ENCODE measurements at regions not wholly inside any gene's neighbourhood (a gene's known extent, or its start where the extent isn't known, plus 50 kb on each side); places are given as distances from the start of the nearest gene placed in this dataset.

- DNase-seq (ENCODE audit: low read depth in 4 of 4, low spot score in 1 of 4) = no peak
Observed at GRCh38 chr18:8942909-8943545, 159.5 kb upstream of the NDUFV2 start.

DNA sequence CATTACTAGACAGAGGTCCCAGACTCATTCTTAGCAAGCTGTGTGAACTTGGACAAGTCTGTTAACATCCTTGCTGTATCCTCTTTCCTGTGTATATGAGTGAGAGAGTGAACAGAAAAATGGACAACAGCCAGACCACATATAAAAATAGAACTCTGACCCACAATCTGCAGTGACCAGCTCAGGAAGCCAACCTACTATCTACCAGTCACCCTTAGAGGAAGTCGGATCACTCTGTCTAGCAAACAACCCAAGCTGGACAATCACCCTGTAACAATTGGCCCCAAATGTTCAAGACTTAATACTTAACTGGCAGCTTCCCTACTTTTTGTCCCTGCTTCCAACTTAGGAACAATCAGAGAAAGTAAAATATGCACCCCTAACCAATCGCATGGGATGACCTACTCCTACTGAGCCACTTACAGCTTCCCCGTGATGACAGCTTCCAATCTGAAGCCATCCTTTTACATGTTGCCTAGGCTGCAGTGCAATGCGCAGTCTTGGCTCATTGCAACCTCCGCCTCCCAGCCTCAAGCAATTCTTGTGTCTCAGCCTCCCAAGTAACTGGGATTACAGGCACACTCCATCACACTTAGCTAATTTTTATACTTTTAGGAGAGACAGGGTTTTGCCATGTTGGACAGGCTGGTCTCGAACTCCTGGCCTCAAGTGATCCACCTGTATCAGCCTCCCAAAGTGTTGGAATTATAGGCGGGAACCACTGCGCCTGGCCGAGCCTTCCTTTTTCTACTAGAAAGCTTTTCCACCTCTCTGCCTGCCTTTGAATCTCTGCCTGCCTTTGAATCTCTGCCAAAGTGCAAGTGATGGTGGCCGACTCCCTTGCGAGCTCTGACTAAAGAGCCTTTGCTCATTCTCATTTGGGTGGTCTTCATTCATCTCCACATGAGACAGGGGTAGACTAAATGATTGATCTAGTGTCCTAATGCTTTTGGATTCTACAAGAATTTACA lies 158.3 kb upstream of the NDUFV2 start:
- DNase-seq (ENCODE audit: low read depth in 4 of 4, low spot score in 1 of 4) = no peak

GRCh38 chr18:8944871-8945245 lies 157.6 kb upstream of the NDUFV2 start:
- DNase-seq (ENCODE audit: low read depth in 4 of 4, low spot score in 1 of 4) = no peak

DNA sequence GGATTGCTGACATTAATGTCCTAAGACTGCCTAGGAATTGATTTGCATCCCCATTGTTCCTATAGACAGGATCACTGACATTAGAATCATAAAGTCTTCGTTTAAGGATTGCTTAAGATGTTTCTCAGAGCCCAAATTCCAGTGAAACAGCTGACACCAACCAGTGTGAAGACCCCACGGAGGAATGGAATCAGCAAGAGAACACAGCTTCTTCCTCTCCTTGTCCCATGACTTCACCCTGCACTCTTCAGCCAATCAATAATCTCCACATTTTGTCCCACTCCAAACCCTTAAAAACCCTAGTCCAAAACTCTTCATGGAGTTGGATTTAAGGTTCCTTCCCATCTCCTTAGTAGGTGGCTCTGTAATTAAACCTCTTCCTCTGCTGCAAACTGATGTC lies 157.0 kb upstream of the NDUFV2 start:
- no peak for DNase-seq (ENCODE audit: low read depth in 4 of 4, low spot score in 1 of 4)

DNA sequence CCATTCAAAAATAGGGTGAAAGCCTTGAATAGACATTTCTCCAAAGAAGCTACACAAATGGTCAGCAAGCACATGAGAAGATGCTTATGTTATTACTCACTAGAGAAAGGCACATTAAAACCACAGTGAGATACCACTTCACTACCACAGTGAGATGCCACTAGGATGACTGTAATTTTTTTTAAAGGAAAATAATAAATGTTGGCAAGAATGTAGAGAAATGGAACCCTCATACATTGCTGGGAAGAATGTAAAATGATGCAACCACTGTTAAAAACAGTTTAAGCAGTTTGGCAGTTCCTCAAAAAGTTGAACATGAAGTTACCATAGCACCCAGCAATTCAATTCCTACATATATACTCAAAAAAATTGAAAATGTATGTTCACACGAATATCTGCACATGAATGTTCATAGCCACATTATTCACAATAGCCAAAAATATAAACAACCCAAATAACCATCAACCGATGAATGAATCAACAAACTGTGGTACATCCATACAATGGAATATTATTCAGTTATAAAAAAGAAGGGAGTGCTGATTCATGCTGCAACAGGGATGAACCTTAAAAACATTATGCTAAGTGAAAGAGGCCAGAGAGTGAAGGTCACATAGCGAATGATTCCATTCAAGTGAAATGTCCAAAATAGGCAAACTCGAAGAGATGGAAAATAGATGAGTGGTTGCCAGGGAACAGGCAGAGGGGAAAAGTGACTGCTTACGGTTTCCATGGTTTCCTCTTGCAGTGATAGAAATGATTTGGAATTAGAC lies 156.2 kb upstream of the NDUFV2 start:
- DNase-seq (ENCODE audit: low read depth in 4 of 4, low spot score in 1 of 4) = no peak

GRCh38 chr18:8947566-8947965 lies 154.9 kb upstream of the NDUFV2 start:
- DNase-seq (ENCODE audit: low read depth in 4 of 4, low spot score in 1 of 4) = no peak

GRCh38 chr18:8948011-8948410 lies 154.5 kb upstream of the NDUFV2 start:
- DNase-seq (ENCODE audit: low read depth in 4 of 4, low spot score in 1 of 4) = no peak

GRCh38 chr18:8948471-8949149 lies 153.9 kb upstream of the NDUFV2 start:
- no peak for DNase-seq (ENCODE audit: low read depth in 4 of 4, low spot score in 1 of 4)

GRCh38 chr18:8949206-8949605 lies 153.3 kb upstream of the NDUFV2 start:
- DNase-seq (ENCODE audit: low read depth in 4 of 4, low spot score in 1 of 4) = no peak

DNA sequence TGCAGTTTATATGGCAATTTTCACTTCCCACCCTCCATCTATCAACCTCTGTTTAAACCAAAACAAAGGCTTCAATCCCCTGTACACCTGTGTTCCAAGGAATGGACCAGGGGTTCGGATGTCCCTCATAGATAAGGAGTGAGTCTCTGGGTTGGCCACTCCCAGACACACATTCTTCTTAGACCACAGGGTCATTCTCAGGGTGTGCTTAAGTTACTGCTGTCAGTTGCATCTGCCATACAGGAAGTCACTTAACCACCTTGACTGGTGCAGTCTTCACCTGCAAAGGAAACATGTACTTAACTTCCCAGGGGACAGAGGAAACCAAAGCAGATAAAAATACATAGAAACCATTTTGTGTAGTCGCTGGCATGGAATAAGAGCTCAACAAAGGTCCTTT lies 151.0 kb upstream of the NDUFV2 start:
- no peak for DNase-seq (ENCODE audit: low read depth in 4 of 4, low spot score in 1 of 4)

GRCh38 chr18:8952174-8952573 lies 150.3 kb upstream of the NDUFV2 start:
- DNase-seq (ENCODE audit: low read depth in 4 of 4, low spot score in 1 of 4) = no peak

DNA sequence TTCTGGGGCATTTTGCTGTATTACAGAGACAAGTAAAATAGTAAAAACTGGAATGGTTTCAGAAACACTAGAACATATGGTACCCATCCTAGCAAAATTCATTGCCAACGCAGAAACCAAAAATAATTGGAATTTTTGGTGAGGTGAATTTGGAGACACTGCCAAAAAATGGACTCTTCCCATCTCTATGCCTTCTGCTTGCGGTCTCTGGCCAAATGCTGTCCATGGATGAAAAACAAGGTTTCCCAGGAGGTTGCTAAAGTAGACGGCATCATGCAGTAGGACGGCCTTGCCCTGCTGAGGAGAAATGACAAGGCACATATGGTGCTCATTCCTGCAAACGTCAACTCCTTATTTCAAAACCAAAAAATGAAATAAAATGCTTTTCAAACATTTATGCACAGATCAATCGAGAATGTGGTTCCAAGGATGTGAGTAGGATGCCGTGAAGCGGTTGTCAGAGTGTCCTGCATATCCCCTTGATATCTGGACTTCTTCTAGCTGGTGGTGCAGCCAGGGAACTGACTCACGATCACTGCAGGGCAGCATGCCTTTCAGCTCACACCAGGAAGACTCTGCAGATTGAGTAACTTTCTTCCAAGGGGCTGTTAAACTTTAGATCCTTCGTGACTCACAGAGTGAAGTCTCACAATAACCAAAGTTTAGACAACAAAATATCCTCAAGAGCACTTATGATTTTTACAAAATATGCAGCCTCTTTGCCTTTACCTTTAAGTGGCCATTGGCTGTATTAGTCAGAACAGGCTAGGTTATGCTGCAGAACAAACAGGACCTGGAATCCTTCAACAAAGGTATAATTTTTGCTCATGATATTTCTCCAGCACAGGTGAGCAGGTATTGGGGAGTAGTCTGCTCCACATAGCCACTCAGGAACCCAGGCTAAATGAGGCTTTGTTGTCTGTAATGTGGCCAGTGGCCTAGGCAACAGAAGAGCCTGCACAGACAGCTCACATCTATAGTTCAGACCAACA lies 149.4 kb upstream of the NDUFV2 start:
- no peak for DNase-seq (ENCODE audit: low read depth in 4 of 4, low spot score in 1 of 4)

DNA sequence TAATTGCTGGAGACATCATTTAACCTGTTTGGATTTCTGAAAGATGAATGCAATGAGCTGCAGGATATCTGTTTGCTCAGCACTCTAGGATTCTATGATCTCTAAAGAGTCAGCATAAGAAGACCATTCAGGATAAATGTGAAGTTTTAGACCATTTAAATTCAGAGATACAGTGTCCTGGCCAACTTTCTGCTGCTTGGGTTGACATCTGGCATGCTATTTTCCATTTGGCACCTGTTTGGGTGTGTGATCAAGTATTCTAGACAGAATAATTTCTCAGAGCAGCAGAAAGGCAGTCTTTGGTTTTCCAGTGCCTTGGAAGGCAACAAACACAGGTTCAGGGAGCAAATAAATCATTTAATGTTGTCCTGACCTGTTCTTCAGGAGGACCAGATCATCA lies 144.8 kb upstream of the NDUFV2 start:
- no peak for DNase-seq (ENCODE audit: low read depth in 4 of 4, low spot score in 1 of 4)

- DNase-seq (ENCODE audit: low read depth in 4 of 4, low spot score in 1 of 4) = no peak
Observed at GRCh38 chr18:8958660-8959059, 143.8 kb upstream of the NDUFV2 start.

DNA sequence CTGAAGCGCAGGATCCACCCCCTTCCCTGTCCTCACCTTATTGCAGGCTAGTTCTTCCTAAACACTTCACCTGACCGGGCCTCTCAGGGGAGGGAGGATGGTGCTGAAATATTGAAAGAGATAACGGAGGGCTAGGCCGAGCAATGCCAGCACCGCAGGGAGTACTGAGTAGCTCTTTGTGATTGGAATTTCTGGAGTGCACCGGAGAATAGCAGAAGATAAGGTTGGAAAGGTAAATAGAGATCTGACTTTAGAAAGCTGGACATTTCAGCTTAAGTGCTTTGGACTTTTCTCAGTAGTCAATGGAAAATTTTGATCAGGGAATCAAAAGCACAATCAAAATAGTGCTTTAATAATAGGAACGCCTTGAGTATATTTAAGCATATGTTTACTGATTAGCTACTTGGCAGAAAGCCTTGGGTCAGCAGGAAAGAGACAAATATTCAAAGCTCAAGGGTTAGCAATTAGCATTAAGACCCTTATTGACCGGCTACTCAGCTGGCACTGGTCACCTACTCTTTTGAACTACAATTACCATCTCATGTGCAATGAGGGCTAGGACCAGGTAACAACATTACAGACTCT lies 142.9 kb upstream of the NDUFV2 start:
- no peak for DNase-seq (ENCODE audit: low read depth in 4 of 4, low spot score in 1 of 4)

DNA sequence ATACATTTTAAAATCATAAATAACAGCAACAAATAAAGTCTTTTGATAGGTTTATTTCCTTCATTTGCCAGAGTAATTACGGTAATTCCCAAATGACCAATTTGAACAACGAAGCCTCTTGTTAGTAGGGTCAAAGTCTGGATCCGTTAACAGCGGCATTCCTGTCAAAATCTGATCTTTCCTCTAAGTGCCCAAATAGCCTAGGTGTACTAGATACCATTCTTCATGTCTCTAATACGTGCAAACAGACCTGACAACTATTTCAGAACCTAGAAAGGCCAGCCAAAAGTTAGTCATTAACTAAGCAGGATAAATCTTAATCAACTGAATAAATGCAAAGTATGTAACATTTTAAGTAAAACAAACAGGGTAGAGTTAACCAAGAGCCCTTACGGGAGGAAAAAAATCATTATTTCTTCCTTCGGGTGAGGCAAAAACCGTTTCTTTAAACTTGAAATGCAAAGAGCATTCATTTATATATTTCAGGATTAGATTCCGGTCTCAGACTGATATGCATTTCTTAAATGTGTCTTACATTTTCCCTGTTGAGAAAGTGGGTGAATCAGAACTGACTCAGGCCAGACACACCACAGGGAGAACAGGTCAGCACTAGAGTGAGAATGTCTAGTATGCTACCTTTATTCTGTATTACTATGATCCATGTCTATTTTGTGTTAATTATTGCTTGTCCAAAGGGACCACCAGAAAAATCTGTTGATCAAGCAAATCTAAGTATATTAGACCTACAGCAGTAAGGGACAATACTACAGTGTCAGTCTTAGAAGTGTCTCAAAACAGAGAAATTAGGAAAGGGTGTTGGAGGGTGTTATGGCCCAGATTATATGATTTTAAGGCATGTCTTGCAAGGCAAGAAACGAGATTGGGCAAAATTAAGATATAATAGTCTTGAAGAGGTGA lies 141.5 kb upstream of the NDUFV2 start:
- no peak for DNase-seq (ENCODE audit: low read depth in 4 of 4, low spot score in 1 of 4)

DNA sequence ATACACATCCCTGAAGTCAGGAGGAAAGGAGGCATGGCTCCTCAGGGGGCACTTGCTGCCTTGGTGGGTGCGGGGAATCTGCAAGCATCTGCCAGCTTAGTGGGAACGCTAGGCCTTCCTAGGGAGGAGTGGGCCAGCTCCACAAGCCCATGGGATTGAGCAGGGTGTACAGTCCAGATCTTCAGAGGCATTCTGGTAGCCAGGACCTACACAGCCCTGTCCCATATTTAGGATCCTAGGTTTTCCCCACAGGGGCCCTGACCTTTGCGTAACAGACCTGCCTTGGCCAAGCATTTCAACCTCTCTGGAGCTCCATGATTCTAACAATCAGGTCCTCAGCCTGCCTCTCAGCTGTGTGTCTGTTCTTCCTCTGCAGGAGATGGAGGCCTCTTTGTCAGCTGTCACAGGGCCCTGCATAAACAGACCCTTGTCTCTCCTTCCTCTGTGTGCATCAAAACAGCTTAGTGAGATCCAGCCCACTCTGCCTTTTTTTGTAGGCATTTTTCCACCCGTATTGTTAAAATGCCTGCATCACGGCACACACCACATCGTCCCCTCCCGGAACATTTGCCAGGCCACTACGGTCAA lies 140.2 kb upstream of the NDUFV2 start:
- DNase-seq (ENCODE audit: low read depth in 4 of 4, low spot score in 1 of 4) = no peak
